Rectal smooth muscle tissue (tissue), 1 donor: ENCODE measurements at regions not wholly inside any gene's neighbourhood (a gene's known extent, or its start where the extent isn't known, plus 50 kb on each side); places are given as distances from the start of the nearest gene placed in this dataset.

ENCODE experiments used
- H3K27ac ChIP-seq: one replicate; pipeline ENCODE4 v1.7.0; 2013; ENCODE audit warnings: low read depth, low read length, inconsistent platforms
- H3K27me3 ChIP-seq: one replicate; pipeline ENCODE4 v1.7.0; 2013; ENCODE audit warnings: low read length; ENCODE audit not compliant: control insufficient read depth, insufficient read depth
- H3K36me3 ChIP-seq: one replicate; pipeline ENCODE4 v1.7.0; 2013; ENCODE audit warnings: low read length; ENCODE audit not compliant: control insufficient read depth, insufficient read depth
- H3K4me1 ChIP-seq: one replicate; pipeline ENCODE4 v1.7.0; 2013; ENCODE audit warnings: low read length; ENCODE audit not compliant: control insufficient read depth, insufficient read depth
- H3K4me3 ChIP-seq: one replicate; pipeline ENCODE4 v1.7.0; 2013; ENCODE audit warnings: low read length
- H3K9ac ChIP-seq: one replicate; pipeline ENCODE4 v1.7.0; 2013; ENCODE audit warnings: low read length

- Histone ChIP-seq H3K4me3 (no peak overlapping the region), H3K4me1 (no peaks in the 10 kb centered on the region), H3K27me3 (no peaks in the 10 kb centered on the region), H3K27ac (no peak overlapping the region), H3K9ac (no peak overlapping the region), H3K36me3 (no peaks in the 10 kb centered on the region)
Observed at GRCh38 chr7:68505721-68506120, 1092.6 kb upstream of the AUTS2 start.

- Histone ChIP-seq H3K4me3 (no peak overlapping the region), H3K9ac (no peak overlapping the region), H3K27ac (no peak overlapping the region), H3K4me1 (no peaks in the 10 kb centered on the region), H3K36me3 (no peaks in the 10 kb centered on the region), H3K27me3 (no peaks in the 10 kb centered on the region)
Observed at GRCh38 chr7:68507668-68508067, 1090.6 kb upstream of the AUTS2 start.

- Histone ChIP-seq H3K4me3 (no peak overlapping the region), H3K27me3 (no peaks in the 10 kb centered on the region), H3K4me1 (no peaks in the 10 kb centered on the region), H3K36me3 (no peaks in the 10 kb centered on the region), H3K27ac (no peak overlapping the region), H3K9ac (no peak overlapping the region)
Observed at GRCh38 chr7:68509054-68509453, 1089.2 kb upstream of the AUTS2 start.

GRCh38 chr7:68509603-68510002 lies 1088.7 kb upstream of the AUTS2 start:
- H3K4me1 ChIP-seq, result no peaks in the 10 kb centered on the region

GRCh38 chr7:68511281-68511680 lies 1087.0 kb upstream of the AUTS2 start:
- Histone ChIP-seq H3K27ac (no peak overlapping the region), H3K36me3 (no peaks in the 10 kb centered on the region), H3K4me1 (no peaks in the 10 kb centered on the region), H3K4me3 (no peak overlapping the region), H3K9ac (no peak overlapping the region), H3K27me3 (no peaks in the 10 kb centered on the region)

More at GRCh38 chr7:68509603-68510002, 1088.7 kb upstream of the AUTS2 start:
- Histone ChIP-seq H3K36me3 (no peaks in the 10 kb centered on the region), H3K4me3 (no peak overlapping the region), H3K27ac (no peak overlapping the region), H3K27me3 (no peaks in the 10 kb centered on the region), H3K9ac (no peak overlapping the region)

- Histone ChIP-seq H3K4me3 (no peak overlapping the region), H3K27me3 (no peaks in the 10 kb centered on the region), H3K36me3 (no peaks in the 10 kb centered on the region), H3K27ac (no peak overlapping the region), H3K4me1 (no peaks in the 10 kb centered on the region), H3K9ac (no peak overlapping the region)
Observed at GRCh38 chr7:68512466-68512865, 1085.8 kb upstream of the AUTS2 start.

GRCh38 chr7:68518060-68518459 lies 1080.2 kb upstream of the AUTS2 start:
- H3K27me3 ChIP-seq, result no peaks in the 10 kb centered on the region
- no peaks in the 10 kb centered on the region for H3K4me1 ChIP-seq
- no peak overlapping the region for H3K27ac ChIP-seq
- H3K36me3 ChIP-seq, result no peaks in the 10 kb centered on the region
- H3K9ac ChIP-seq, result no peak overlapping the region
- H3K4me3 ChIP-seq, result no peak overlapping the region

- no peaks in the 10 kb centered on the region for H3K27me3 ChIP-seq
- no peaks in the 10 kb centered on the region for H3K4me1 ChIP-seq
- no peak overlapping the region for H3K9ac ChIP-seq
- H3K36me3 ChIP-seq, result no peaks in the 10 kb centered on the region
- H3K27ac ChIP-seq, result no peak overlapping the region
- H3K4me3 ChIP-seq, result no peak overlapping the region
Observed at GRCh38 chr7:68524126-68524525, 1074.1 kb upstream of the AUTS2 start.

- Histone ChIP-seq H3K27me3 (no peaks in the 10 kb centered on the region), H3K9ac (no peak overlapping the region), H3K36me3 (no peaks in the 10 kb centered on the region), H3K27ac (no peak overlapping the region), H3K4me3 (no peak overlapping the region), H3K4me1 (no peaks in the 10 kb centered on the region)
Observed at GRCh38 chr7:68529221-68529620, 1069.1 kb upstream of the AUTS2 start.

- Histone ChIP-seq H3K4me3 (no peak overlapping the region), H3K27me3 (no peaks in the 10 kb centered on the region), H3K9ac (no peak overlapping the region), H3K27ac (no peak overlapping the region), H3K4me1 (no peaks in the 10 kb centered on the region), H3K36me3 (no peaks in the 10 kb centered on the region)
Observed at GRCh38 chr7:68535266-68535665, 1063.0 kb upstream of the AUTS2 start.

- Histone ChIP-seq H3K4me3 (no peak overlapping the region), H3K9ac (no peak overlapping the region)
Observed at GRCh38 chr7:68537051-68537773, 1061.1 kb upstream of the AUTS2 start.

GRCh38 chr7:68537774-68538071 lies 1060.6 kb upstream of the AUTS2 start:
- Histone ChIP-seq H3K9ac (no peak overlapping the region), H3K27me3 (no peaks in the 10 kb centered on the region), H3K4me3 (no peak overlapping the region), H3K36me3 (no peaks in the 10 kb centered on the region), H3K27ac (no peak overlapping the region), H3K4me1 (no peaks in the 10 kb centered on the region)

More at GRCh38 chr7:68537051-68537773, 1061.1 kb upstream of the AUTS2 start:
- Histone ChIP-seq H3K4me1 (no peaks in the 10 kb centered on the region), H3K27me3 (no peaks in the 10 kb centered on the region), H3K36me3 (no peaks in the 10 kb centered on the region), H3K27ac (no peak overlapping the region)

- H3K27ac ChIP-seq, result no peak overlapping the region
- H3K4me3 ChIP-seq, result no peak overlapping the region
- no peaks in the 10 kb centered on the region for H3K4me1 ChIP-seq
- no peak overlapping the region for H3K9ac ChIP-seq
- no peaks in the 10 kb centered on the region for H3K36me3 ChIP-seq
- no peaks in the 10 kb centered on the region for H3K27me3 ChIP-seq
Observed at GRCh38 chr7:68542831-68543230, 1055.4 kb upstream of the AUTS2 start.
